ENCODE measurements at regions not wholly inside any gene's neighbourhood (a gene's known extent, or its start where the extent isn't known, plus 50 kb on each side); places are given as distances from the start of the nearest gene placed in this dataset.

- TF ChIP-seq CTCF (IDR thresholded peaks at IDR 0.05): no peak
- TF ChIP-seq POLR2A (IDR thresholded peaks at IDR 0.05): no peak
- H3K9me3 ChIP-seq: no peaks in the 10 kb centered on the region
- H3K36me3 ChIP-seq (ENCODE audit: low read depth, missing control alignments): no peaks in the 10 kb centered on the region
- H3K27ac ChIP-seq: no peak overlapping the region
- intact Hi-C loops (cut with DNase I; ENCODE audit: low total_unique reads): no loop called here
- no peak overlapping the region for H3K4me3 ChIP-seq
- DNase-seq: no peak
- no peaks in the 10 kb centered on the region for H3K4me1 ChIP-seq
- H3K27me3 ChIP-seq: no peaks in the 10 kb centered on the region
- 88 to 95% methylated on average over 12 to 13 of the region's 13 CpGs for WGBS, 2 donors
Measured at GRCh38 chr2:111715987-111716904, 167.7 kb downstream of the ANAPC1 start.

- no peak for TF ChIP-seq CTCF (IDR thresholded peaks at IDR 0.05)
- 88 to 90% methylated on average over 21 of the region's 21 CpGs for WGBS, 2 donors
- no peak overlapping the region for H3K27ac ChIP-seq
- no peaks in the 10 kb centered on the region for H3K4me1 ChIP-seq
- no peak overlapping the region for H3K4me3 ChIP-seq
- no peaks in the 10 kb centered on the region for H3K27me3 ChIP-seq
- no peaks in the 10 kb centered on the region for H3K36me3 ChIP-seq (ENCODE audit: low read depth, missing control alignments)
- no peak for DNase-seq
- intact Hi-C loops (cut with DNase I; ENCODE audit: low total_unique reads): no loop called here
- H3K9me3 ChIP-seq: no peaks in the 10 kb centered on the region
Measured at GRCh38 chr2:111716905-111717775, 166.9 kb downstream of the ANAPC1 start.

Small RNA genes lying in the stretch of these regions (microRNA-seq; reads per million reads assigned to microRNA genes)
- gene MIR4435-2 (ENCODE audit: borderline number of aligned reads in 2 of 2, borderline replicate concordance in 1 of 2): 0 reads per million in 2 donors

Small RNA genes lying in the stretch of these regions (small RNA-seq; reads per million reads assigned to genes)
- gene MIR4435-2: 0 reads per million in 2 donors
